SH-SY5Y (cell line): ENCODE measurements at regions not wholly inside any gene's neighbourhood (a gene's known extent, or its start where the extent isn't known, plus 50 kb on each side); places are given as distances from the start of the nearest gene placed in this dataset.

Source experiments
- GATA2 ChIP-seq: IDR thresholded peaks from 2 replicates; pipeline ENCODE4 v1.6.1; 2011; ENCODE audit warnings: mild to moderate bottlenecking, low read depth, low read length
- GATA3 ChIP-seq: IDR thresholded peaks from 2 replicates; pipeline ENCODE4 v1.6.1; 2011; ENCODE audit warnings: low read depth, mild to moderate bottlenecking, low read length, moderate library complexity

DNA sequence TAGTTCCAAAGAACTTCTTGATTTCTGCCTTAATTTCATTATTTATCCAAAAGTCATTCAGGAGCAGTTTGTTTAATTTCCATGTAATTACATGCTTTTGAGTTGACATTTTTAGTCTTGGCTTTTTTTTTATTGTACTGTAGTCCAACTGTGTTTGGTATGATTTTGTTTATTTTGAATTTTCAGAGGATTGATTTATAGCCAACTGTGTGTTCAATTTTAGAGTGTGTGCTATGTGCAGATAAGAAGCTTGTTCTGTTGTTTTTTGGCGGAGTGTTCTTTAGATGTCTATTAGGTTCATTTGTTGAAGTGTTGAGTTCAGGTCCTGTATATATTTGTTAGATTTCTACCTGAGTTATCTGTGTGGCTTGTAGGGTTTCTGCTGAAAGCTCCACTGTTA lies 533.6 kb downstream of the TRAM1L1 start:
- TF ChIP-seq GATA2 (no peak), GATA3 (no peak)
